ENCODE measurements at regions not wholly inside any gene's neighbourhood (a gene's known extent, or its start where the extent isn't known, plus 50 kb on each side); places are given as distances from the start of the nearest gene placed in this dataset.
A peak's percentile ranks its signal among the peaks of the same experiment; 100 is the strongest.

GRCh38 chr7:18413447-18413846, 82.1 kb upstream of the HDAC9 start:
- TF ChIP-seq CTCF (IDR thresholded peaks at IDR 0.05) (no peak), ZFX (IDR thresholded peaks at IDR 0.05; ENCODE audit: borderline replicate concordance) (no peak)
- H3K27ac ChIP-seq = no peak overlapping the region

- TF ChIP-seq ZFX (IDR thresholded peaks at IDR 0.05; ENCODE audit: borderline replicate concordance) = no peak
- no peak for TF ChIP-seq CTCF (IDR thresholded peaks at IDR 0.05)
- H3K27ac ChIP-seq = no peak overlapping the region
These were observed 80.7 kb upstream of the HDAC9 start for GRCh38 chr7:18414885-18415284.

- TF ChIP-seq CTCF (IDR thresholded peaks at IDR 0.05) = no peak
- TF ChIP-seq ZFX (IDR thresholded peaks at IDR 0.05; ENCODE audit: borderline replicate concordance) = no peak
- no peak overlapping the region for H3K27ac ChIP-seq
These were observed 78.6 kb upstream of the HDAC9 start for GRCh38 chr7:18416988-18417387.

GRCh38 chr7:18419456-18419855, 76.1 kb upstream of the HDAC9 start:
- H3K27ac ChIP-seq = no peak overlapping the region; the same call in 1 of the 2 replicates
- TF ChIP-seq CTCF (IDR thresholded peaks at IDR 0.05) (no peak), ZFX (IDR thresholded peaks at IDR 0.05; ENCODE audit: borderline replicate concordance) (no peak)

- H3K27ac ChIP-seq = peak overlapping the region; percentile 8
- no peak for TF ChIP-seq ZFX (IDR thresholded peaks at IDR 0.05; ENCODE audit: borderline replicate concordance)
These were observed 75.4 kb upstream of the HDAC9 start for GRCh38 chr7:18420108-18420507.

- TF ChIP-seq ZFX (IDR thresholded peaks at IDR 0.05; ENCODE audit: borderline replicate concordance) (no peak), CTCF (IDR thresholded peaks at IDR 0.05) (no peak)
- peak overlapping the region; percentile 8; the same call in 1 of the 2 replicates for H3K27ac ChIP-seq
These were observed 74.8 kb upstream of the HDAC9 start for GRCh38 chr7:18420748-18421147.

- no peak overlapping the region for H3K27ac ChIP-seq
- TF ChIP-seq CTCF (IDR thresholded peaks at IDR 0.05) (no peak), ZFX (IDR thresholded peaks at IDR 0.05; ENCODE audit: borderline replicate concordance) (no peak)
These were observed 74.1 kb upstream of the HDAC9 start for GRCh38 chr7:18421297-18422002.

- TF ChIP-seq CTCF (IDR thresholded peaks at IDR 0.05) (no peak), ZFX (IDR thresholded peaks at IDR 0.05; ENCODE audit: borderline replicate concordance) (no peak)
- H3K27ac ChIP-seq = no peak overlapping the region
These were observed 70.3 kb upstream of the HDAC9 start for GRCh38 chr7:18425227-18425626.

All from 22Rv1 (cell line).